Forelimb muscle (tissue), 1 donor: ENCODE measurements at regions not wholly inside any gene's neighbourhood (a gene's known extent, or its start where the extent isn't known, plus 50 kb on each side); places are given as distances from the start of the nearest gene placed in this dataset.
"Not testable (repeated sequence)": the region's sequence is repeated elsewhere in the genome, so short reads cannot be mapped to it uniquely, and the experiment has no call there.

Source experiments
- DNase-seq: peaks from one replicate; pipeline ENCODE4 v3.0.0-alpha.2; 2013; ENCODE audit warnings: low read depth

DNA sequence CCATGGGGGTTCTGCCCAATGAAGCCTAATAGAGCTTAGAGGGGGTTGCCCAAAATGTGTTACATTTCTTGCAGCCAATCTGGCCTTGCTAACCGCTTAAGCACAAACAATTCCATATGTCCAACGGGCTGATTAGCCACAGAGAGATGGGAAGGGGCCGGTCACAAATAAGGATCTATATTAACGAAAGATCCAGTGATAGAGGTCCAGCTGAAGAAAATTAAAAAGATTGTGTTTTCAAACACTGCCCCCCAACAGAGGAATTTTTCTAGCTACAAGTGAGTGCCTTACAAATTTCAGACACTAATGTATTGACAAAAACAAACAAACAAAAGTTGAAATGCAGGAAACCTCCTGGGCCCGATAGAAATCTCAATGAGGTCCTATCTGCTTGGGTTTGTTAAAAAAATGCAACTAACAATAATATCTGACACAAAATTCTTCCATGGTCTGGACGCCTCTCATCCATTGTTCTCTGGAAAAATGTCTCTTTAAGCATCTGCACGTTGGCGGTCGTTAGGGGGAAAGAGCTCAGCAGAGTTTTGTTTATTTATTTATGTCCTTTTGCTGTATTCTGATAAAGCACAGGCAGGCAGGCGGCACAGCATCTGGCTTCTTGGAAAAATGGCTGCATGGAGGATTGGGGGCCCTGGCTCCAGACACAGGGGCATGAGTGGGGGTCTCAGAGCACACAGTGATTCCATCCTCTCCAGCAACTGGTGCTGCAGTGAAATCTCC, 402.0 kb downstream of the RPS24 start:
- no peak for DNase-seq

DNA sequence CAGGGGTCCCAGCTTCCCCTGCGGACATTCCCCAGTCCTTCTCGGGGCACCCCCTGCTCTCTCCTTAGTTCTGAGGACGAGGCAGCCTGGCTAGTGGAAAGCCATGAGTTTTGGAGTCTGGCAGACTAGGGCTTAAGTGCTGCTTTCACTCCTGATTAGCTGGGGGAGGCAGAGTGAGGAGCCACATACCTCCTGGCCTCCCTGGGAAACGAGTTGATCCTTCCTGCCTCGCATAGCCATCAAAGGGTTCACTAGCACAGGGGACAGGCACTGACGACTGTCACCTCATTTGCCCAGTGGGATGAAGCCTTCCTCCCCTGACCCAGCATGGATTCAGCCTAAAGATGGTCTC, 402.5 kb downstream of the RPS24 start:
- no peak for DNase-seq

GRCh38 chr10:78436706-78437406, 403.2 kb downstream of the RPS24 start:
- DNase-seq: no peak

DNA sequence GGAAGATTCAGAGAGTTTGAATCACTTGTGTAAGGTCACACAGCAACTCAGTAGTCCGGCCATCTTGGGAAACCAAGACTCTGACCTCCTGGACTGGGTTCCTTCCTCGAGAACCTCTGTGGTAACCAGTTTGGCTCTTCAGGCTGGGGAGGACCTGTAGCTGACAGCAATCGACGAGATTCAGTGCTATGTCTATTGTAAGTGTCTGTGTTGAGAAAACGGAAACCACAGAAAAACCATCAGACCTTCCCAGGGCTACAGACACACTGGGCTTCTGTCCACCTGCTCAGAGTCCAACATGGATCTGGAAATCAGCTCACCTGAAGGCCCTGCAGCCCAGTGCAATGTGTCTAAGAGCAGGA, 403.7 kb downstream of the RPS24 start:
- no peak for DNase-seq

GRCh38 chr10:78437998-78438906, 404.6 kb downstream of the RPS24 start:
- no peak for DNase-seq

GRCh38 chr10:78438907-78439809, 405.5 kb downstream of the RPS24 start:
- no peak for DNase-seq

DNA sequence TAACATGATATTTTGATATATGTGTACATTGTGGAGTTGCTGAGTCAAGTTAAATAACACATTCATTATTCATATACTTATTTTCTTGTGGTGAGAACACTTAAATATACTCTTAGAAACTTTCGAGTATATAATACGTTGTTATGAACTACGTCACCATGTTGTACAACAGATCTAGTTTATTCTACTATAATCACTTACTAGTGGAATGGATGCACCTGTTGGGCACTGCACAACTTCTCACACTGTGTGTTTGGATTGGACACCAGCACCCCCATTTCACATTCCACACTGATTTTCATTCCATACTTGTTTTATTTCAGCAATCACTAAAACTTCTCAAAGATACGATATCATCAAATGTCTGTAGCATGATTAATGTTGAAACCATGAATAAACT, 407.3 kb downstream of the RPS24 start:
- no peak for DNase-seq

- DNase-seq: no peak
Measured at GRCh38 chr10:78441694-78442093, 408.0 kb downstream of the RPS24 start.

DNA sequence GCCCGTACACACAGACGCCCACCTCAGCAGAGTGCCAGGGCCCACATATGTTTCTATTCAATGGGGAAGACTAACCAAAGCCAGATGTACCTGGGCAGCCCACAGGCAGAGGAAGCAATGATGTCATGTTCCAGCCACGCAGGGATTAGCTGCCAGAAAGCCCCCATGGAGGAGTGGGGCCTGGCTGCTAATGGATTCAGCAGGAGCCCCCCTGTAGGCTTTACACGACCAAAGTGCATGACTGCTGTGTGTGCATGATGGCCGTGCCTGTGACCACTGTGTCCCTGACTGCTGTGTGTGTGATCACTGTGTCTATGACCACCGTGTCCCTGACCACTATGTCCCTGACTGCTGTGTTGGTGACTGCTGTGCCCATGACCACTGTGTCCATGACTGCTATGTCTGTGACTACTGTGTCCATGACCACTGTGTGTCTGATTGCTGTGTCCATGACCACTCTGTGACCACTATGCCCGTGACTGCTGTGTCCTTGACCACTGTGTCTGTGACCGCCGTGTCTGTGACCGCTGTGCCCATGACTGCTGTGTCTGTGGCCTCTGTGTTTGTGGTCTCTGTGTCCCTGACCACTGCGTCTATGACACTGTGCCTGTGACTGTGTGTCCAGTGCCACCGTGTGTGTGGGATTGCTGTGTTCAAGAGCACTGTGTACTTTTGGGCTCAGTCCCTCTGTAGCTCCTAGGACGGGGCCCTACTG, 409.3 kb downstream of the RPS24 start:
- no peak for DNase-seq

DNA sequence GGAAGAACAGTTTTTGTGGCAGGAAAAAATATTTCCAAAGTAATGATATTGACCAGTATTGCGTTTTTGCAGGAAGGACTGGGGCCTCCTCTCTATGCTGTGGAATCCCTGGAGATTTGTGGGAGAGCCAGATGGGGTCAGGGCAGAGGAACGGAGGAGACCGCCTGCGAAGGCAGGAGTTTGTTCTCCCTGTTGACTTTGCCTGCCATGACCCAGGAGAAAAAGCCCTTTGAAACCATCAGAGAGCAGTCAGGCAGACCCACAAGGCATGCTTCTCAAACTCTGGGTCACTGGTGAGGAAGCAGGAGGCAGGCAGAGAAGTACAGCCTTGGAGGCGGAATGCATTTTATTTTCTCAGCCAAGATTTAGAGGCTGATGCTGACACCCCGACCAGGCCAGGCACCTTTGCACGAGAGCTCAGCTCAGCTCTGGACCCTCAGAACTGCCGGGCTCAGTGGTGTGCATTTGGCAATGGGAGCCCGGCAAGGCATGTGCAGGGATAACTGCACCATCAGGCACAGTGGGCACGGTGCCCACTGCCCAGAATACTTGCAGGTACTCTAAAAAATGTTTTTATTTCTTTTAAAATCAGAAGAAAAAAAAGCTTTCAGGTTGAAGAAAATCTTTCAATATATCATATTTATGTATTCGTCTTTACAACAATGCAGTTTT, 410.4 kb downstream of the RPS24 start:
- DNase-seq: no peak

DNA sequence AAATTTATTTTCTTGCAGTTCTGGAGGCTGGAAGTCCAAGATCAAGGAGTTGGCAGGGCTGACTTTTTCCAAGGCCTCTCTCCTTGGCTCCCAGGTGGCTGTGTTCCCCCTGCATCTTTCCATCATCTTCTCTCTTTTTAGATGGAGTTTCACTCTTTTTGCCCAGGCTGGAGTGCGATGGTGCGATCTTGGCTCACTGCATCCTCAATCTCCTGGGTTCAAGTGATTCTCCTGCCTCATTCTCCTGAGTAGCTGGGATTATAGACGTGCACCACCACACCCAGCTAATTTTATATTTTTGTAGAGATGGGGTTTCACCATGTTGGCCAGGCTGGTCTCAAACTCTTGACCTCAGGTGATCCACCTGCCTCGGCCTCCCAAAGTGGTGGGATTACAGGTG, 411.1 kb downstream of the RPS24 start:
- not testable (repeated sequence) for DNase-seq

GRCh38 chr10:78445308-78445707, 411.6 kb downstream of the RPS24 start:
- no peak for DNase-seq

DNA sequence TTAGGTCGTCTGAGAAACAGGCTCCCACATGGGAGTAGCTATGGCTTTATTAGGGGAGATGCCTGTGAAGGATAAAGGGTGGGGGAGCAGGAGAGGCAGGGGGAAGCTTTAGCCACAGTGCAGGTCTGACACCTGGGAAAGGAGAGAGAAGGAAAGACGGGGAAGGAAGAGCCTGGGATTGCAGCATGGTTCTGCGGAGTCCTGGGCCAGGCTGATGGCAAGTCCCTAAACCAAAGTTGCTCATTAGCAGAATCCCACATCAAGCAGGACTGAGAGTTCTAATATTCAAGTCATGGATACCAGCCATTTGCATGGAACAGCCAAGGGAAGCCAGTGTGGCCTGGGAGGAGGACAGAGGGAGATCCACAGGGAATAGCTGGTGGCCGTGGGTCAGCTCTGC, 414.8 kb downstream of the RPS24 start:
- no peak for DNase-seq

DNA sequence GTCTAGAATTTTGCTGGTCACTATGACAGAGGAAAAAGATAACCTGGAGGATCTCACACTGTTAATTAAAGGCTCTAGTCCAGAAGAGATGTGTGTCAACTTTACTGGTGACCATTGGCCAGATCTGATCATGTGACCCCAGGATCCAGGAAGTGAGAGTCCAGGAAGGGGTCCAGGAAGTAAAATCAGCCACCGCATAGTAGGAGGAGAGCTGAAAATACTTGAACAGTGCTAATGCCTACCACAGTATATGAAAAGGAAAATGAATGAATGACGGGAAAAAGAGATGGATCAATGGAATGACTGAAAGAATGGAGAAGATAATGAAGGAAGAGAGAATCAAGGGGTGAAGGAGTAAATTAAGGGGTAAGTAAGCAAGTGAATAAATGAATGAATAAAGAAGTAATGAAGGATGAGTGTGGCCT, 415.3 kb downstream of the RPS24 start:
- no peak for DNase-seq

DNA sequence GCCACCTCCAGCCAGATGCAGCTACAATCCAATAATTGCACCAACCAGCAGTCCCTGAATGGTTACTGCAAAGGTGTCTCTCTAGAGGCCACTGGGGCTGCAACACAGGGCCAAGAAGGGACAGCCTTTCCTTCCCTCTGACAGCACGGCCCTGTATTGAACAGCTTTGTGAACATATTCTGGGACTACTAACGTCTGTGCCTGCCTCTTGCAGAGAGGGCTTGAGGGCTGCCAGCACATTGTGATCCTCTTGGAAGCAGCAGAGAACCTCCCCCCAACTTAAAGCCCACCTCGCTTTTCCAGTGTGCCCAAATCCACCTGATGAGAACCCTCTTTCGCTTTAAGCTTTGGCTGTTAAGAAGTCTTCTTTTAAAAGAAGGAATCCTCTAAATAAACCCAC, 415.9 kb downstream of the RPS24 start:
- DNase-seq: no peak

DNA sequence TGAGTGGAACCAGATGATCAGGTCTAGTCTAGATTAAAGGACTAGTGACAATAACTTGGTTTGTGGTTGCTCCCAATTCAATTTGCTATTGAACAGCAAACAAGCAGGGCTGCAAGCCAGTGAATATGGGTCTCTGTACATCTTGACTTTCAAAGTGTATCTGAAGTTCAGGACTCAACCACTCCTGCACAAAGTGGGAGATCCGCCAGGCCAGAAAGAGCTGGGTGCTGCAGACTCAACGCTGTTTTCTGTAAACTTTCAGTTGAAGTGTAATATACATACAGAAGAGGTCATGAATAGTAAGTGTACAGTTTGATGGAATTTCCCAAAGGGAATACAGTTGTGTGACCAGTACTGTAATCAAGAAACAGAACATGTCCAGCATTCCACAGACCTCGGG, 416.6 kb downstream of the RPS24 start:
- DNase-seq: no peak

GRCh38 chr10:78450807-78451485, 417.3 kb downstream of the RPS24 start:
- no peak for DNase-seq

DNA sequence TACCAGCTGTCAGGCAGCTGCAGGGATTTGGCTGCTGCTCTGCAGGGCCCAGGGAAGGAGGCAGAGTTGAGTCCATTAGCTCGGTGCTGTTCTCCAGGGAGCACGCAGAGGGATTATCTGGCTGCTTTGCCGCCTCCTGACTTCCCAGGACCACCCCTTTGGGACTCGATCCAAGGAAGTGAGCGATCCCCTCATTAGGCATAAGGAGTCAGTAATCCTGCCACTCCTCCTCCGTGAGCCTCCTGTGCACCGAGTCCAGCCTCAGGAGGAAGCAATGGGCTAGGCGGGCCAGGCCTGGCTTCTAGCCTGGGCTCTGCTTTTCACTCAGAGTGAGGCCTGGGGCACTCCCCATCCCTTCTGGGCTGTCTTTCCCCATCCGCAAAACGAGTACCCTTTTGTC, 417.9 kb downstream of the RPS24 start:
- no peak for DNase-seq

GRCh38 chr10:78454123-78454645, 420.5 kb downstream of the RPS24 start:
- DNase-seq: no peak
